Body of pancreas (tissue), 4 donors: ENCODE measurements at regions not wholly inside any gene's neighbourhood (a gene's known extent, or its start where the extent isn't known, plus 50 kb on each side); places are given as distances from the start of the nearest gene placed in this dataset.

ENCODE experiments used
- CTCF ChIP-seq, 7 experiments: fragments of 450-650 bp in 4 of 7; fragments of 200-600 bp in 3 of 7; sonication (generic) in 3 of 7; IDR thresholded peaks; one replicate each; pipeline ENCODE4 v1.5.1; 2016 to 2019; ENCODE audit warnings: antibody characterized with exemption in 7 of 7
- POLR2A ChIP-seq, 3 donors: fragments of 450-650 bp; IDR thresholded peaks; one replicate each; pipeline ENCODE4 v1.6.1; 2016; ENCODE audit warnings: antibody characterized with exemption in 3 of 3, mild to moderate bottlenecking in 2 of 3

- TF ChIP-seq CTCF (IDR thresholded peaks at IDR 0.05) (no peak), POLR2A (IDR thresholded peaks at IDR 0.05) (no peak)
Observed at GRCh38 chr2:176407706-176408105, 138.5 kb downstream of the MTX2 start.
